Activated B cell treated with CpG ODN at 0.5 μM for 24 hours (primary cell): ENCODE measurements at regions not wholly inside any gene's neighbourhood (a gene's known extent, or its start where the extent isn't known, plus 50 kb on each side); places are given as distances from the start of the nearest gene placed in this dataset.

ENCODE experiments used
- ATAC-seq: fragments of 200-7000 bp; cut with Tn5 transposase; one replicate; pipeline ENCODE4 v1.10.0; 2021; ENCODE audit warnings: low read depth, mild to moderate bottlenecking, moderate library complexity
- CTCF ChIA-PET: fragments of 350-600 bp; sonication (Branson Sonifier 250); formaldehyde crosslinking; loops from one replicate; lab custom pipeline; 2021; ENCODE audit warnings: antibody characterized with exemption; lab: Charles Lee
- POLR2A ChIA-PET: fragments of 350-600 bp; sonication (Branson Sonifier 250); formaldehyde crosslinking; loops from one replicate; lab custom pipeline; 2021; ENCODE audit warnings: antibody characterized with exemption; lab: Charles Lee
- DNase-seq: peaks from one replicate; pipeline ENCODE4 v3.0.0; 2022
- H3K27ac Mint-ChIP-seq: one replicate; pipeline ENCODE4 v1.8.0; 2020; ENCODE audit warnings: mixed read lengths
- H3K27me3 Mint-ChIP-seq: one replicate; pipeline ENCODE4 v1.8.0; 2021; ENCODE audit warnings: mixed read lengths
- H3K36me3 Mint-ChIP-seq: one replicate; pipeline ENCODE4 v1.8.0; 2021; ENCODE audit warnings: low read depth, mixed read lengths
- H3K4me1 Mint-ChIP-seq: one replicate; pipeline ENCODE4 v1.8.0; 2021; ENCODE audit warnings: mixed read lengths
- H3K4me3 Mint-ChIP-seq: one replicate; pipeline ENCODE4 v1.8.0; 2020; ENCODE audit warnings: mild to moderate bottlenecking, mixed read lengths
- H3K9me3 Mint-ChIP-seq: one replicate; pipeline ENCODE4 v1.8.0; 2020; ENCODE audit warnings: mixed read lengths
- CTCF ChIP-seq: fragments of 200-600 bp; IDR thresholded peaks from one replicate; pipeline ENCODE4 v1.8.0; 2022; ENCODE audit warnings: antibody characterized with exemption, mild to moderate bottlenecking
- intact Hi-C: fragments of 100-400 bp; cut with micrococcal nuclease; formaldehyde crosslinking; loops from one replicate; pipeline ENCODE4 v1.15.1; 2024

GRCh38 chr6:8557014-8557748 is 121.8 kb upstream of the SLC35B3 start:
- DNase-seq: no peak
- Mint-ChIP-seq H3K9me3 (no peaks in the 10 kb centered on the region), H3K27me3 (no peaks in the 10 kb centered on the region), H3K36me3 (no peaks in the 10 kb centered on the region), H3K4me1 (no peaks in the 10 kb centered on the region), H3K27ac (no peak overlapping the region), H3K4me3 (no peak overlapping the region)
- no peak for ATAC-seq
- ChIA-PET CTCF (no interaction called here), POLR2A (no interaction called here)
- intact Hi-C loops: no loop called here
- TF ChIP-seq CTCF: no peak

- Mint-ChIP-seq H3K27me3 (peaks cover 1% of the 10 kb centered on the region), H3K4me1 (no peaks in the 10 kb centered on the region), H3K4me3 (no peak overlapping the region), H3K36me3 (no peaks in the 10 kb centered on the region), H3K27ac (no peak overlapping the region), H3K9me3 (no peaks in the 10 kb centered on the region)
- ChIA-PET POLR2A (no interaction called here), CTCF (no interaction called here)
- intact Hi-C loops: no loop called here
- no peak for DNase-seq
- TF ChIP-seq CTCF: no peak
- no peak for ATAC-seq
These were observed 121.1 kb upstream of the SLC35B3 start for GRCh38 chr6:8556370-8557013.

- TF ChIP-seq CTCF: no peak
- no peak for ATAC-seq
These were observed 116.6 kb upstream of the SLC35B3 start for GRCh38 chr6:8551993-8552392.

GRCh38 chr6:8551386-8551785 is 116.0 kb upstream of the SLC35B3 start:
- no peak for ATAC-seq

More at GRCh38 chr6:8551993-8552392, 116.6 kb upstream of the SLC35B3 start:
- Mint-ChIP-seq H3K4me3 (no peak overlapping the region), H3K27ac (no peak overlapping the region), H3K36me3 (no peaks in the 10 kb centered on the region), H3K4me1 (no peaks in the 10 kb centered on the region), H3K9me3 (no peaks in the 10 kb centered on the region), H3K27me3 (peaks cover 2% of the 10 kb centered on the region)
- POLR2A ChIA-PET: no interaction called here
- no peak for DNase-seq
- intact Hi-C loops: no loop called here
- CTCF ChIA-PET: no interaction called here

More at GRCh38 chr6:8551386-8551785, 116.0 kb upstream of the SLC35B3 start:
- ChIA-PET POLR2A (no interaction called here), CTCF (no interaction called here)
- no peaks in the 10 kb centered on the region for H3K36me3 Mint-ChIP-seq
- no peak for DNase-seq
- TF ChIP-seq CTCF: no peak
- no peak overlapping the region for H3K27ac Mint-ChIP-seq
- H3K4me1 Mint-ChIP-seq: no peaks in the 10 kb centered on the region
- H3K9me3 Mint-ChIP-seq: no peaks in the 10 kb centered on the region
- intact Hi-C loops: no loop called here
- H3K27me3 Mint-ChIP-seq: peaks cover 2% of the 10 kb centered on the region
- H3K4me3 Mint-ChIP-seq: no peak overlapping the region
